ENCODE measurements at regions not wholly inside any gene's neighbourhood (a gene's known extent, or its start where the extent isn't known, plus 50 kb on each side); places are given as distances from the start of the nearest gene placed in this dataset.

GRCh38 chr1:208533746-208534598 is 289.8 kb upstream of the PLXNA2 start:
- no peaks in the 10 kb centered on the region for H3K27me3 Mint-ChIP-seq (ENCODE audit: unreplicated experiment)
- H3K27ac Mint-ChIP-seq (ENCODE audit: unreplicated experiment): peak overlapping the region; percentile 81
- peaks cover 67% of the 10 kb centered on the region for H3K4me1 Mint-ChIP-seq (ENCODE audit: low read depth, unreplicated experiment)
- DNase-seq: peak; percentile 25
- H3K36me3 Mint-ChIP-seq (ENCODE audit: unreplicated experiment): no peaks in the 10 kb centered on the region
- peak overlapping the region; percentile 40 for H3K4me3 Mint-ChIP-seq (ENCODE audit: unreplicated experiment)
- no peak for TF ChIP-seq CTCF (IDR thresholded peaks at IDR 0.05; ENCODE audit: partially characterized antibody, unreplicated experiment)
- H3K9me3 Mint-ChIP-seq (ENCODE audit: unreplicated experiment): peaks cover 2% of the 10 kb centered on the region

GRCh38 chr1:208534599-208534897 is 290.4 kb upstream of the PLXNA2 start:
- no peaks in the 10 kb centered on the region for H3K36me3 Mint-ChIP-seq (ENCODE audit: unreplicated experiment)
- DNase-seq: no peak
- peaks cover 2% of the 10 kb centered on the region for H3K9me3 Mint-ChIP-seq (ENCODE audit: unreplicated experiment)
- H3K4me1 Mint-ChIP-seq (ENCODE audit: low read depth, unreplicated experiment): peaks cover 63% of the 10 kb centered on the region
- peak overlapping the region; percentile 81 for H3K27ac Mint-ChIP-seq (ENCODE audit: unreplicated experiment)
- no peak for TF ChIP-seq CTCF (IDR thresholded peaks at IDR 0.05; ENCODE audit: partially characterized antibody, unreplicated experiment)
- H3K27me3 Mint-ChIP-seq (ENCODE audit: unreplicated experiment): no peaks in the 10 kb centered on the region
- peak overlapping the region; percentile 40 for H3K4me3 Mint-ChIP-seq (ENCODE audit: unreplicated experiment)

GRCh38 chr1:208534979-208535378 is 290.8 kb upstream of the PLXNA2 start:
- H3K4me3 Mint-ChIP-seq (ENCODE audit: unreplicated experiment): no peak overlapping the region
- H3K27me3 Mint-ChIP-seq (ENCODE audit: unreplicated experiment): no peaks in the 10 kb centered on the region
- H3K27ac Mint-ChIP-seq (ENCODE audit: unreplicated experiment): no peak overlapping the region
- no peak for DNase-seq
- no peak for TF ChIP-seq CTCF (IDR thresholded peaks at IDR 0.05; ENCODE audit: partially characterized antibody, unreplicated experiment)
- peaks cover 2% of the 10 kb centered on the region for H3K9me3 Mint-ChIP-seq (ENCODE audit: unreplicated experiment)
- no peaks in the 10 kb centered on the region for H3K36me3 Mint-ChIP-seq (ENCODE audit: unreplicated experiment)
- H3K4me1 Mint-ChIP-seq (ENCODE audit: low read depth, unreplicated experiment): peaks cover 60% of the 10 kb centered on the region

- no peaks in the 10 kb centered on the region for H3K27me3 Mint-ChIP-seq (ENCODE audit: unreplicated experiment)
- no peaks in the 10 kb centered on the region for H3K36me3 Mint-ChIP-seq (ENCODE audit: unreplicated experiment)
- H3K27ac Mint-ChIP-seq (ENCODE audit: unreplicated experiment): no peak overlapping the region
- no peaks in the 10 kb centered on the region for H3K9me3 Mint-ChIP-seq (ENCODE audit: unreplicated experiment)
- H3K4me3 Mint-ChIP-seq (ENCODE audit: unreplicated experiment): no peak overlapping the region
- no peak for DNase-seq
- no peak for TF ChIP-seq CTCF (IDR thresholded peaks at IDR 0.05; ENCODE audit: partially characterized antibody, unreplicated experiment)
- peaks cover 58% of the 10 kb centered on the region for H3K4me1 Mint-ChIP-seq (ENCODE audit: low read depth, unreplicated experiment)
These were observed 291.3 kb upstream of the PLXNA2 start for GRCh38 chr1:208535511-208535910.

- H3K27ac Mint-ChIP-seq (ENCODE audit: unreplicated experiment): no peak overlapping the region
- H3K4me3 Mint-ChIP-seq (ENCODE audit: unreplicated experiment): no peak overlapping the region
- no peak for DNase-seq
- no peak for TF ChIP-seq CTCF (IDR thresholded peaks at IDR 0.05; ENCODE audit: partially characterized antibody, unreplicated experiment)
- no peaks in the 10 kb centered on the region for H3K27me3 Mint-ChIP-seq (ENCODE audit: unreplicated experiment)
- H3K4me1 Mint-ChIP-seq (ENCODE audit: low read depth, unreplicated experiment): peaks cover 53% of the 10 kb centered on the region
- no peaks in the 10 kb centered on the region for H3K36me3 Mint-ChIP-seq (ENCODE audit: unreplicated experiment)
- no peaks in the 10 kb centered on the region for H3K9me3 Mint-ChIP-seq (ENCODE audit: unreplicated experiment)
These were observed 292.0 kb upstream of the PLXNA2 start for GRCh38 chr1:208536212-208536611.
